K562 (cell line): ENCODE measurements at regions not wholly inside any gene's neighbourhood (a gene's known extent, or its start where the extent isn't known, plus 50 kb on each side); places are given as distances from the start of the nearest gene placed in this dataset.

ENCODE experiments used
- ATAC-seq: fragments of 200-7000 bp; cut with Tn5 transposase; 3 replicates; pipeline ENCODE4 v1.9.1; 2020; ENCODE audit warnings: moderate library complexity
- BruUV-seq: library from RNA; stranded (reverse); fragments of 400-500 nt; replicated peaks from 2 replicates; lab custom pipeline; 2021; lab: Mats Ljungman, UMichigan
- CTCF ChIA-PET: fragments of 300-600 bp; formaldehyde crosslinking; extraction: SDS; loops from one replicate; lab custom pipeline; 2021; ENCODE audit warnings: low intra/inter-chr PET ratio; lab: Yijun Ruan, JAX
- POLR2A ChIA-PET: fragments of 300-600, 350-650 bp; sonication (Branson Sonifier 250); formaldehyde crosslinking; extraction: SDS; loops from one replicate; lab custom pipeline; 2021; ENCODE audit warnings: antibody characterized with exemption, inconsistent platforms; lab: Yijun Ruan, JAX
- DNase-seq, 4 experiments: peaks; one replicate each; pipeline versions ENCODE4 v3.0.0 to v3.0.0-alpha.2; 2011 to 2018; ENCODE audit warnings: low spot score in 3 of 4, mixed read lengths in 3 of 4; ENCODE audit errors: extremely low read depth in 1 of 4
- FAIRE-seq: peaks from 2 replicates; lab custom pipeline; 2011; peaks lifted over from hg19 to GRCh38; lab: Jason Lieb, UNC
- H2AFZ ChIP-seq: 2 replicates; pipeline ENCODE4 v1.6.0; 2011; ENCODE audit warnings: low read depth, low read length, control low read depth, inconsistent platforms
- H3K27ac ChIP-seq: fragments of 200-600 bp; 3 replicates; pipeline ENCODE4 v1.8.0; 2011; ENCODE audit warnings: low read depth, mild to moderate bottlenecking, control low read depth, inconsistent platforms, low read length, moderate library complexity, mixed read lengths; ENCODE audit errors: extremely low read depth
- H3K27me3 ChIP-seq, 2 experiments: fragments of 300-600 bp in 1 of 2; 2 replicates in 1 of 2; 3 replicates in 1 of 2; pipeline versions ENCODE4 v1.6.0 to v1.8.0; 2011; ENCODE audit warnings: inconsistent platforms in 2 of 2, low read length in 2 of 2, mild to moderate bottlenecking in 1 of 2, mixed read lengths in 1 of 2, moderate library complexity in 1 of 2; ENCODE audit not compliant: control insufficient read depth in 2 of 2, insufficient read depth in 2 of 2
- H3K36me3 ChIP-seq: fragments of 300-600 bp; 3 replicates; pipeline ENCODE4 v1.8.0; 2011; ENCODE audit warnings: mild to moderate bottlenecking, low read length, inconsistent platforms; ENCODE audit not compliant: control insufficient read depth, insufficient read depth
- H3K4me1 ChIP-seq, 2 experiments: fragments of 200-600 bp in 1 of 2; replicated peaks in 1 of 2; 2 replicates in 1 of 2; 3 replicates in 1 of 2; pipeline versions ENCODE4 v1.5.1 to v1.8.0; 2011; ENCODE audit warnings: inconsistent platforms in 2 of 2, low read length in 2 of 2, mild to moderate bottlenecking in 1 of 2, mixed read lengths in 1 of 2, moderate library complexity in 1 of 2; ENCODE audit not compliant: control insufficient read depth in 2 of 2, insufficient read depth in 2 of 2
- H3K4me2 ChIP-seq: 2 replicates; pipeline ENCODE4 v1.6.1; 2011; ENCODE audit warnings: low read length, control low read depth, inconsistent platforms, mixed read lengths; ENCODE audit not compliant: insufficient read depth
- H3K4me3 ChIP-seq: fragments of 200-600 bp; sonication (generic), shearing (Covaris generic); 2 replicates; pipeline ENCODE4 v1.5.1; 2016; ENCODE audit warnings: control low read depth, inconsistent platforms
- H3K79me2 ChIP-seq: fragments of 200-600 bp; 3 replicates; pipeline ENCODE4 v1.8.0; 2011; ENCODE audit warnings: low read length, inconsistent platforms; ENCODE audit not compliant: control insufficient read depth, insufficient read depth
- H3K9ac ChIP-seq, 2 experiments: 2 replicates each; pipeline versions ENCODE4 v1.6.0 to v1.6.1; 2011; ENCODE audit warnings: low read depth in 2 of 2, low read length in 2 of 2, control low read depth in 1 of 2, inconsistent platforms in 1 of 2, mild to moderate bottlenecking in 1 of 2, mixed read lengths in 1 of 2; ENCODE audit not compliant: insufficient read depth in 1 of 2
- H3K9me1 ChIP-seq: one replicate; pipeline ENCODE4 v1.6.0; 2011; ENCODE audit warnings: inconsistent platforms, mild to moderate bottlenecking, low read length, moderate library complexity; ENCODE audit not compliant: control insufficient read depth, insufficient read depth
- H3K9me3 ChIP-seq: replicated peaks from 2 replicates; pipeline ENCODE4 v1.5.1; 2011; ENCODE audit warnings: low read depth, low read length, inconsistent platforms; ENCODE audit not compliant: control insufficient read depth, insufficient read depth
- H4K20me1 ChIP-seq: replicated peaks from 2 replicates; pipeline ENCODE4 v1.6.1; 2011; ENCODE audit warnings: low read length, inconsistent platforms, mixed read lengths; ENCODE audit not compliant: control insufficient read depth, insufficient read depth
- ARID1B ChIP-seq: fragments of 450-650 bp; IDR thresholded peaks from 2 replicates; pipeline ENCODE4 v1.6.1; 2016; ENCODE audit warnings: antibody characterized with exemption, mild to moderate bottlenecking, inconsistent platforms
- ETV1 ChIP-seq: fragments of 450-650 bp; conservative IDR thresholded peaks from 2 replicates; pipeline ENCODE4 v1.6.1; 2016; ENCODE audit warnings: missing genetic modification characterization, control low read depth, low read depth, missing compliant biosample characterization
- POLR2AphosphoS5 ChIP-seq: IDR thresholded peaks from 2 replicates; pipeline ENCODE4 v1.6.1; 2011; ENCODE audit warnings: mild to moderate bottlenecking, low read depth, low read length, moderate library complexity; ENCODE audit not compliant: control insufficient read depth, insufficient read depth
- SP2 ChIP-seq: IDR thresholded peaks from 2 replicates; pipeline ENCODE4 v1.6.1; 2011; ENCODE audit warnings: mild to moderate bottlenecking, low read depth, low read length, moderate library complexity; ENCODE audit not compliant: poor library complexity, severe bottlenecking; ENCODE audit errors: extremely low read depth
- SPI1 ChIP-seq: IDR thresholded peaks from 2 replicates; pipeline ENCODE4 v1.6.1; 2011; ENCODE audit warnings: low read depth, low read length, control low read depth, borderline replicate concordance
- WGBS: fragments of 100-300 bp; shearing (Covaris generic); methylation state at CpG from one replicate; pipeline ENCODE4 v1.1.6; 2016; ENCODE audit warnings: low coverage, mixed read lengths; ENCODE audit not compliant: insufficient coverage; ENCODE audit errors: missing lambda C conversion rate; 5-methylcytosine and 5-hydroxymethylcytosine counted together
- in situ Hi-C: fragments of 300-500 bp; cut with MboI; formaldehyde crosslinking; loops from 4 replicates; pipeline ENCODE4 v1.15.0; 2018; ENCODE audit warnings: inconsistent platforms, mixed read lengths
- intact Hi-C: fragments of 100-400 bp; cut with micrococcal nuclease; formaldehyde crosslinking; loops from 2 replicates; pipeline ENCODE4 v1.14.2; 2022
- TF ChIP-seq, protein P1 (sequence below): fragments of 150-350 bp; conservative IDR thresholded peaks from 2 replicates; pipeline ENCODE4 v1.6.1; 2014; ENCODE audit warnings: low read length

DNA sequence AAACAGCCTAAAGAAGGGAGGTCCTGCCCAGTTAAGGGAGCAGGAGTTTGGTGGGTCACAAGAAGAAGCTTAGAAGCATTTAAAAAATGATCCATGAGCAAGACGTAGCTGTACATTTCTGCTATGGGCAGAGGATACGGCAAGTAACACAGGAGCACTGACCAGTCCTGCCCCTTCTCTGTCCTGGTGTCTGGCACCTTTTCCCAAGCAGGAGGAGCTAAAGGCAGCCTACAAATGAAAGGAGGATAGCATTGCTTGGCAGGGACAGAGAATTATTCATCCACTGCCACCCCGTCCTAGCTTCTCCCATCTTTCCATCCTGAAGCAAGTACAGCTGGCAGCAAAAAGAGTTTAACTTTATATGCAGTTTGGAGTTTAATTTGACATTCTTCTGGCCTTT lies 1077.6 kb downstream of the TYW1 start:
- Histone ChIP-seq H3K36me3 (no peaks in the 10 kb centered on the region), H3K4me3 (no peak overlapping the region), H3K27me3 (no peaks in the 10 kb centered on the region), H3K9ac (no peak overlapping the region), H3K9me3 (no peaks in the 10 kb centered on the region), H3K79me2 (no peaks in the 10 kb centered on the region), H4K20me1 (no peaks in the 10 kb centered on the region), H3K27ac (no peak overlapping the region), H3K4me1 (no peaks in the 10 kb centered on the region), H2AFZ (no peak overlapping the region), H3K9me1 (no peaks in the 10 kb centered on the region), H3K4me2 (no peak overlapping the region)
- POLR2A ChIA-PET = interaction anchor here (0.6 kb wide), 1 partner anchor 14 kb away, joined by 3 read pairs; no protein-coding TSS in a partner anchor
- no TSS peak for BruUV-seq
- FAIRE-seq (no peak), ATAC-seq (no peak), DNase-seq (no peak)
- intact Hi-C loops (no loop called here), in situ Hi-C loops (no loop called here)
- TF ChIP-seq ARID1B = no peak
- TF ChIP-seq, protein P1, sequence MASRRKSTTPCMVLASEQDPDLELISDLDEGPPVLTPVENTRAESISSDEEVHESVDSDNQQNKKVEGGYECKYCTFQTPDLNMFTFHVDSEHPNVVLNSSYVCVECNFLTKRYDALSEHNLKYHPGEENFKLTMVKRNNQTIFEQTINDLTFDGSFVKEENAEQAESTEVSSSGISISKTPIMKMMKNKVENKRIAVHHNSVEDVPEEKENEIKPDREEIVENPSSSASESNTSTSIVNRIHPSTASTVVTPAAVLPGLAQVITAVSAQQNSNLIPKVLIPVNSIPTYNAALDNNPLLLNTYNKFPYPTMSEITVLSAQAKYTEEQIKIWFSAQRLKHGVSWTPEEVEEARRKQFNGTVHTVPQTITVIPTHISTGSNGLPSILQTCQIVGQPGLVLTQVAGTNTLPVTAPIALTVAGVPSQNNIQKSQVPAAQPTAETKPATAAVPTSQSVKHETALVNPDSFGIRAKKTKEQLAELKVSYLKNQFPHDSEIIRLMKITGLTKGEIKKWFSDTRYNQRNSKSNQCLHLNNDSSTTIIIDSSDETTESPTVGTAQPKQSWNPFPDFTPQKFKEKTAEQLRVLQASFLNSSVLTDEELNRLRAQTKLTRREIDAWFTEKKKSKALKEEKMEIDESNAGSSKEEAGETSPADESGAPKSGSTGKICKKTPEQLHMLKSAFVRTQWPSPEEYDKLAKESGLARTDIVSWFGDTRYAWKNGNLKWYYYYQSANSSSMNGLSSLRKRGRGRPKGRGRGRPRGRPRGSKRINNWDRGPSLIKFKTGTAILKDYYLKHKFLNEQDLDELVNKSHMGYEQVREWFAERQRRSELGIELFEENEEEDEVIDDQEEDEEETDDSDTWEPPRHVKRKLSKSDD = no peak
- TF ChIP-seq SP2 = no peak
- no peak for TF ChIP-seq POLR2AphosphoS5
- no peak for TF ChIP-seq SPI1
- no peak for TF ChIP-seq ETV1 (tag)
- 0% methylated on average over 3 of the region's 3 CpGs for WGBS
- CTCF ChIA-PET = no interaction called here
